ENCODE measurements at regions not wholly inside any gene's neighbourhood (a gene's known extent, or its start where the extent isn't known, plus 50 kb on each side); places are given as distances from the start of the nearest gene placed in this dataset.

- no peaks in the 10 kb centered on the region for H3K36me3 Mint-ChIP-seq (ENCODE audit: insufficient read depth, unreplicated experiment)
- Histone ChIP-seq H3K9me3 (no peaks in the 10 kb centered on the region), H3K36me3 (ENCODE audit: control insufficient read depth, insufficient read depth, low read length) (no peaks in the 10 kb centered on the region), H3K27me3 (replicated peaks; ENCODE audit: control insufficient read depth, insufficient read depth, low read length) (no peaks in the 10 kb centered on the region), H3K4me3 (ENCODE audit: low read depth, low read length) (no peak overlapping the region), H3K4me1 (no peaks in the 10 kb centered on the region)
- CTCF ChIA-PET, result no interaction called here
- no peaks in the 10 kb centered on the region for H3K27me3 Mint-ChIP-seq (ENCODE audit: insufficient read depth, unreplicated experiment)
- no peak overlapping the region for H3K27ac Mint-ChIP-seq (ENCODE audit: unreplicated experiment)
- H3K9me3 Mint-ChIP-seq (ENCODE audit: unreplicated experiment), result no peaks in the 10 kb centered on the region
- POLR2A ChIA-PET, result no interaction called here
- no peak for DNase-seq
- BruUV-seq (replicated peaks), result no TSS peak
- H3K4me1 Mint-ChIP-seq (ENCODE audit: low read depth, unreplicated experiment), result no peaks in the 10 kb centered on the region
- H3K4me3 Mint-ChIP-seq (ENCODE audit: unreplicated experiment), result no peak overlapping the region
- intact Hi-C loops (cut with micrococcal nuclease; ENCODE audit: unreplicated experiment), result no loop called here
- TF ChIP-seq CTCF (IDR thresholded peaks at IDR 0.05; ENCODE audit: insufficient read depth in 1 of 2, low read depth in 1 of 2, low read length in 1 of 2, severe bottlenecking in 1 of 2, unreplicated experiment in 1 of 2), result no peak
These were observed 1152.6 kb downstream of the NSUN3 start for GRCh38 chr3:95215437-95215957.

GRCh38 chr3:95217661-95218060 lies 1154.8 kb downstream of the NSUN3 start:
- Mint-ChIP-seq H3K9me3 (ENCODE audit: unreplicated experiment) (no peaks in the 10 kb centered on the region), H3K36me3 (ENCODE audit: insufficient read depth, unreplicated experiment) (no peaks in the 10 kb centered on the region), H3K4me1 (ENCODE audit: low read depth, unreplicated experiment) (no peaks in the 10 kb centered on the region), H3K27me3 (ENCODE audit: insufficient read depth, unreplicated experiment) (no peaks in the 10 kb centered on the region), H3K4me3 (ENCODE audit: unreplicated experiment) (no peak overlapping the region), H3K27ac (ENCODE audit: unreplicated experiment) (no peak overlapping the region)
- CTCF ChIA-PET, result no interaction called here
- H3K4me1 ChIP-seq, result no peaks in the 10 kb centered on the region
- TF ChIP-seq CTCF (IDR thresholded peaks at IDR 0.05; ENCODE audit: insufficient read depth in 1 of 2, low read depth in 1 of 2, low read length in 1 of 2, severe bottlenecking in 1 of 2, unreplicated experiment in 1 of 2), result no peak
- no peak for DNase-seq
- intact Hi-C loops (cut with micrococcal nuclease; ENCODE audit: unreplicated experiment), result no loop called here
- no peaks in the 10 kb centered on the region for H3K36me3 ChIP-seq (ENCODE audit: control insufficient read depth, insufficient read depth, low read length)
- no peak overlapping the region for H3K4me3 ChIP-seq (ENCODE audit: low read depth, low read length)
- H3K9me3 ChIP-seq, result no peaks in the 10 kb centered on the region
- BruUV-seq (replicated peaks), result no TSS peak
- POLR2A ChIA-PET, result no interaction called here
- no peaks in the 10 kb centered on the region for H3K27me3 ChIP-seq (replicated peaks; ENCODE audit: control insufficient read depth, insufficient read depth, low read length)

- POLR2A ChIA-PET, result no interaction called here
- Mint-ChIP-seq H3K4me3 (ENCODE audit: unreplicated experiment) (no peak overlapping the region), H3K4me1 (ENCODE audit: low read depth, unreplicated experiment) (no peaks in the 10 kb centered on the region), H3K27me3 (ENCODE audit: insufficient read depth, unreplicated experiment) (no peaks in the 10 kb centered on the region), H3K36me3 (ENCODE audit: insufficient read depth, unreplicated experiment) (no peaks in the 10 kb centered on the region), H3K27ac (ENCODE audit: unreplicated experiment) (no peak overlapping the region), H3K9me3 (ENCODE audit: unreplicated experiment) (no peaks in the 10 kb centered on the region)
- no peak for TF ChIP-seq CTCF (IDR thresholded peaks at IDR 0.05; ENCODE audit: insufficient read depth in 1 of 2, low read depth in 1 of 2, low read length in 1 of 2, severe bottlenecking in 1 of 2, unreplicated experiment in 1 of 2)
- CTCF ChIA-PET, result no interaction called here
- Histone ChIP-seq H3K4me3 (ENCODE audit: low read depth, low read length) (no peak overlapping the region), H3K9me3 (no peaks in the 10 kb centered on the region), H3K27me3 (replicated peaks; ENCODE audit: control insufficient read depth, insufficient read depth, low read length) (no peaks in the 10 kb centered on the region), H3K36me3 (ENCODE audit: control insufficient read depth, insufficient read depth, low read length) (no peaks in the 10 kb centered on the region), H3K4me1 (no peaks in the 10 kb centered on the region)
- intact Hi-C loops (cut with micrococcal nuclease; ENCODE audit: unreplicated experiment), result no loop called here
- DNase-seq, result no peak
- no TSS peak for BruUV-seq (replicated peaks)
These were observed 1155.6 kb downstream of the NSUN3 start for GRCh38 chr3:95218484-95218883.

Data from Caco-2 (cell line).